ENCODE measurements at regions not wholly inside any gene's neighbourhood (a gene's known extent, or its start where the extent isn't known, plus 50 kb on each side); places are given as distances from the start of the nearest gene placed in this dataset.

DNA sequence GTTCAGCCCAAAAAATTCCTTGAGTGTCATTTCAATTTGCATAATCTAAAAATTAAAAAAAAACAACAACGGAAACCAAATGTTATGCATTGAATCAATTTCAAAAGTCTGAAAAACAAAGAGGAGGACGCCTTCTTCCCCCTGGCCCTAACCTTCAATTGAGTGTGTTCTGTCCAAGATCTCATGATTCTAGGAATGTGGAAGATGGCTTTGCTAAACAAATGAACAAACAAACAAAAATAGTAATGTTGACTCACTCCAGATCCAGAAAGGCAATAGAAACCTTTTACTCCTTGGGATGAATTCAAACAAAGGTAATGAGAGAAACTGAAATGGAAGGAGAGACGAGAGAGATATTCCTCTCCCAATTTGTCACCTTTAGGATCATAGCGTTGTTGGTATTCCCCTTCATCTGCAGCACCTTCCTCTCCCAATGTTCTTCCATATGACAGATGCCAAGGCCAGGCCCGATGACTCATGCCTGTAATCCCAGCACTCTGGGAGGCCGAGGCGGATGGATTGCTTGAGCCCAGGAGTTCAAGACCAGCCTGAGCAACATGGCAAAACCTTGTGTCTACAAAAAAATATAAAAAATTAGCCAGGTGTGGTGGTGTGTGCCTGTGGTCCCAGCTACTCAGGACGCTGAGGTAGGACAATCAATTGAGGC, 109.2 kb upstream of the ADGRF1 start:
- DNase-seq (ENCODE audit: low spot score), result no peak

DNA sequence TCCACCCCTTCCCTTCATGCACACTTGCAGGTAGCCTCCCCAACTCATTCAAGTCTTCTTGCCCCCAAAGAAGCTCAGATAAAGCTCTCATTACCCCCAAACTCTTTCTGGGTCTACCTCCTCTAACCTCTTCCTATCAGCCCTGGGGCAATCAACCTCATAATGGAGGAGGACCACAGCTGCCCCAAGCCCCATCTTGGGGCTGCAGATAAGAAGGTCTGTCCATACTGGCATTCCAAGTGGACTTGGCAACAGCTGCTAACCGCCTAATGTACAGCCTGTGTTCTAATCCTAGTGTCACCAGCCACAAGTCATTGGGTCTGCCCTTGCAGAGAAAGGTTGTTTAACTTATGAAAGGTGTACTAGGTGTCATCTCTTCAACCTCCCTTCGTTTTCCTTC, 107.4 kb upstream of the ADGRF1 start:
- no peak for DNase-seq (ENCODE audit: low spot score)

DNA sequence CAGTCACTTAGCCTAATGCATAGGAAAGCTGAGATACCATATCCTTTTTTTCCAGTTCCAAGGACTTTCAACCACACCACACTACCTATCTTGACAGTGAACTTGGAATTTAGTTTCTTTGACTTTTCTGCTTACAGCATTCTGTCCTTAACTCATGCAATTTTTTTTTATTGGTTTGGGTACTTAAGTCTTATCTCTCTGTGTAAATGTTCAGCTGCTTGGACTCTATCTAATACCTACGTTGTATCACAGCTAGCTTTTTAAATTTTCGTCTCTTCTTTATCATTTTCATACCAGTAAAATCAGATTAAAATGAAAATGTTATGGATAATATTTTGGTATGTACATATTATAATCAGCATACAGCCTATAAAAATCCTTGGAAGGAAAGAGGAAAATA, 106.9 kb upstream of the ADGRF1 start:
- no peak for DNase-seq (ENCODE audit: low spot score)

DNA sequence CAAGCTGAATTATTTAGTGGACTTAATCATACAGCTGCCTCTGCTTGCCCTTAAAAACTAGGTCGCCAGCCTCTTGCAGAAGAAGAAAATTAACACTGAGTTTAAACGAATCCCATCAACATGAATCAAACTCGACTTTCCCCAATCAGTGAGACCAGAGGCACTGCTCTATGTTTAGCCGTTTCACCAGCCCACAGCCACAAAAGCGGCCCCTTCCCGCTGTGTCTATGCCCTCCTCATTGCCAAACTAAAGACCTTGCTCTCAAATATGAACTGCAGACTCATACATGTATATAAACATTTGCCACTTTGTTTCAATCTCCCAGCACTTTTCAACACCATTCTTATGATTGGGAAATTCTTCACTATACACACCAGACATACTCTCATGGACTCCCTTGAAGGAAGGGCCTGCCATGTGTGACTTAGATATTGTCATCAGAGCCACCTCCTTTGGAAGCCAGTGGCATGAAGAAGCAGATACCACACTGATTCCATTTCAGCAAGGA, 105.8 kb upstream of the ADGRF1 start:
- DNase-seq (ENCODE audit: low spot score), result no peak

DNA sequence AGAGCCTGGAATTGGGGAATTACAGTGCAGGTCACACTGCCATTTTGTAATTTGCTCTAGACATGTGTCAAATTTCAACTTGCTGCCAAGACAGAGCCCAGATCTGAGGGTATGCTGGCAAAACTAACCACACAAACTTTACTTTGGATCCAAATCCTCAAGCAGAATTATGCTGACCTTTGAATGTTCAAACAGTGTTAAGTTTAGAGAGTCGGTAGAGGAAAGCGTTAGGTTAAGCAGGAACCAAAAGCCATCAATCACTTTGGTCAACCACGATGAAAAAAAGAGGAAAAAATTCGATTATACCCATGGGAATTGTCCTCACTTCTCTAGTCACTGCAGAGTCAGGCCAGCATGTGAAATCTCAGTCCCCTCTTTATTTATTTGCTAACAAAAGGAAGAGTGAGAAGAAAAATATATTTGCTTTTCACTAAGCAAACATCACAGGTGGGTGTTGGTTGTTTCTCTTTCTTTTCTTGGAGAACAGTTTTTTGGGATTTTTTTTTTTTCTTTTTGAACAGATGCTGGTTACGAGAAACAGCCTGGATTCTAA, 105.1 kb upstream of the ADGRF1 start:
- no peak for DNase-seq (ENCODE audit: low spot score)

DNA sequence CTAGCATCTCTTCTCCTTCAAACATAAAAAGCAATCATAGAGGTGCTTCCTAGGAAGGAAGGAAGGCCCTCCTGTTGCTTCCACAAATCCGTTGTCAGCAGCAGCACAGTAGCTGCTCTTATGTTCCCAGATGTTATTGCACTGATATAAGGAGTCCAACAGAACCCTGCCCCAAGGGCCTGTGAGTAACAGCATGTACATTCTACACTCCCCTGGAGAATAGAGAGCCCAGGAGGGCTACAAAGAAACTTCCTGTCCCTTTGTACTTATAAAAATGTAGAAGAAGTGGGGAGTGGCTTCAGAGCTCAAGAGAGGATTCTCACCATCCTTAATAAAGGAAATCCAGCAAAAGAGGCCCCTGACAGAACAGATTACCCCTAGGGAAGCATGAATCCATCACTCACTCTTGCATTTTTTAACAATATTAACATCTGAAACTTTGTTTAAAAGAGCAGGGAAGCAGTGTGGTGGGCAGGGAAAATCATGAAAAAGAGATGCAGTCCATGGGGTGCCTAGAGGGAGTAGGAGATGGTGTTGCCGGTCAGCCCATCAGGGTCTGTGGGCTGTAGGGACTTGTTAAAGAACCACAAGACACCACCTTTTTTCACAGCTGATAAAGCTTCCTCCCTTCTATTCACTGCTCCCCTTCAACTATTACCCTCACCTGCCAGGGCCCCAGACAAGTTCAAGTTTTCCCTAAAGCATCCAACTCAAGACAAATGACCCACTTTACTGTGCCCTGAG, 104.5 kb upstream of the ADGRF1 start:
- no peak for DNase-seq (ENCODE audit: low spot score)

DNA sequence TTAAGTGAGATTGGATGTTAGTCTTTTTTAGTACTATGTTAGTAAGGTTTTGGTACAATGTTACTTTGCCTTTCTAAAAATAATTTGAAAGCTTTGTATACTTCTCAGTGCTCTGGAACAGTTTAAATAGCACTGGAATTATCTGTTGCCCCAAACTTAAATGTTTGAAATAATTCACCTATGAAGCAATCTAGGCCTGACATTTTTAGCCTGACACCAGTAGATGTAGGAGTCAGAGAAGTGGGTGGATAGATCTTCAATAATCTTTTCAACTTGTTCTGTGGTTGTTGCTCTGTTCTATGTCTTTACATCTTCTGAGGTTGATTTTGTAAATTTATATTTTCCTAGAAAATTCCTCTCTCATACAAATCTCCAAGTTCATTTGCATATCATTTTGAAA, 103.1 kb upstream of the ADGRF1 start:
- DNase-seq (ENCODE audit: low spot score), result peak; percentile 38

DNA sequence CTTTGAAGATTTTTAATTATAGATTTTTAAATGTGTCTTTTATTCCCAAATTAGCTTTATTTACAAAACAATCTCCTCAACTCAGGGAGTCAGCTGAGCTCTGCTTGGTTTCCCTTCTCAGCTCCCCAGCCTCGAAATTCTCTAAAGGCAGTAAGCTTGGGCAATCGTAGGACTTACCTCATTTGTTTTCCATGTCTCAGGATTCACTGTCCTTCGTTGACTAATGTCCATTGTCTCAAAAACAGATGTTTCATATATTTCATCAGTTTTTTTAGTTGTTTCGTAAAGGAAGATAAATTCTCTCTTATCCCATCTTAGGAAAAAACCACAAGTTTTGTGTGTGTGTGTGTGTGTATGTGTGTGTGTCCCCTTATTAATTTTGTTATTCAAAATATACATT, 102.2 kb upstream of the ADGRF1 start:
- no peak for DNase-seq (ENCODE audit: low spot score)

DNA sequence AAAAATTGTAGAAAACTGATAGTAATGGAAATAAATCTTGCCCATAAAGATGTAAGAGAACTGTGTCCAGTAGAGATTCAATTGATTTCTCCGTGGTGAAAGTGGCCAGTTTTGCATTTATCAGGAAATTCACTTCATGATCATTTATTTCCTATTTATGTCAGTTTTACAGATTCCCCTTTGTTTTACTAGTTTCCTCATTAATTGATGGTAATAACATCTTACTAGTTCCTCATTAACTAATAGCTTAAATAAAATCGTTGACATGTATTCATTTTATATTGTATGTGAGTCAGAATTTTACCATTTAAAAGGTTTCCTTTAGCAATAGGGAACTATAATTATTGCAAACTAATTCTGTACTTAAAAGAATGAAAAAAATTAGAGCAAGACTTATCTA, 99.8 kb upstream of the ADGRF1 start:
- no peak for DNase-seq (ENCODE audit: low spot score)

DNA sequence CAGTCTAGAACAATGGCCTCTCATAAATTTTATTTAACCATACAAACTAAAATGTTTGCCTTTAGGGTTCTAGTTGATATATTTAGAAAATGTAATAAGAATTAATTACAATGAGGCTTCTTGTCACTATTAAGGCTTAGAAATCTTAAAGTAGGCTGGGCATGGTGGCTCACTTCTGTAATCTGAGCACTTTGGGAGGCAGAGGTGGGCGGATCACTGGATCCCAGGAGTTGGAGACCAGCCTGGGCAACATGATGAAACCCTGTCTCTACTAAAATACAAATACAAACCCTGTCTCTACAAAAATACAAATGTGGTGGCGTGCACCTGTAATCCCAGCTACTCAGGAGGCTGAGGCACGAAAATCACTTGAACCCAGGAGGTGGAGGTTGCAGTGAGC, 99.0 kb upstream of the ADGRF1 start:
- DNase-seq (ENCODE audit: low spot score), result no peak

DNA sequence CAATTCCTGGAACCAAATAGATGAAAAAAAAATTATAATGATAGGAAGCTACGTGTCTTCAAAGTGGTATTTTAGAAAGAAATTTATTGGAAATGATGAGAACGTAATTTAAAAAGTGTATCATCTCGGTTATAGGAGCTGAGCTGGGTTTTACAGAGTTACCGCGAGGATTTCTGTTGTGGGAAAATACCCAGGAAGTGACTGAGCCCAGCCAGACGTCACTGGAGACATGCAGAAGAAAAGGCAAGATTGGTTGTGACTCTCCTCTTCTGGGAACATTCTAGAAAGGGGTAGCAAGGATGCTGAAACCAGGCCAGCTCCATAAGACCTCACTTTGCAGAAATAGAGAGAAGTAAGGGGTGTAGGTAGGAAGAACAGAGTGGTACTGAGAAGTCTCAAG, 95.9 kb upstream of the ADGRF1 start:
- DNase-seq (ENCODE audit: low spot score), result no peak

DNA sequence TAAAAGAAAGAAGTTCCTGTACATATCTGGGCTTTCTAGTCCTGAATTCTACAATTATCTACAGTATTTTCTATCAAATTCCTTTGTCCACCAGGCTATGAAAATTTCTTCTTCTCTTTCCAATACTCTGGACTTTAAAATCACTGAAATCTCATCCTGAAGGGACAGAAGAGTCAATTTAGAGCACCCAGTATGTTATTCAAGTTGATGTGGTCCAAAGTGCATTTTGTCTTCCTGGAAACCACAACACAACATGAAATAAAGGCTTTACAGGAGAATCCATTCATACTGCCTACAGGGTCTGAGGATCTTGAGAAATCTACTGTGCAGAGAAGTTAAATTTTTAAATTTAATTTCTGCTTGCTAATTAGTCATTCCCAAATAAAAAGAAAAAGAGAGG, 94.9 kb upstream of the ADGRF1 start:
- DNase-seq (ENCODE audit: low spot score), result no peak

DNA sequence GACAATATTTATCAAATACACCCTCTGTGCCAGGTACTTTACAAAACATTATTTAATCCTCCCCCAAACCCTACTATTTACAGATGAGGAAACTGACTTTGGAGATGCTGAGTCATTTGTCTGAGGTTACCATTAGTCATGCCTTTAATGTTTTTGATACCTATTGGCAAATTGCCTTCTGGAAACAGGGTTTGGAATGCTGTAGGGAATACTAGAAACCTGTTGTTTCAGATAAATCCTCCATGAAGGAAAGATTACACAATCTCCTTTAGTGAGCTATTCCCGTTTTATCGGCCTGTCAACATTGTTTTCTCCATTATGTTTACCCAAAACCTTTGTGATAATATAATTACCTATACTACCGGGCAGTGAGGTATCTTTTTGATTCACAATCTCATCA, 93.6 kb upstream of the ADGRF1 start:
- no peak for DNase-seq (ENCODE audit: low spot score)

DNA sequence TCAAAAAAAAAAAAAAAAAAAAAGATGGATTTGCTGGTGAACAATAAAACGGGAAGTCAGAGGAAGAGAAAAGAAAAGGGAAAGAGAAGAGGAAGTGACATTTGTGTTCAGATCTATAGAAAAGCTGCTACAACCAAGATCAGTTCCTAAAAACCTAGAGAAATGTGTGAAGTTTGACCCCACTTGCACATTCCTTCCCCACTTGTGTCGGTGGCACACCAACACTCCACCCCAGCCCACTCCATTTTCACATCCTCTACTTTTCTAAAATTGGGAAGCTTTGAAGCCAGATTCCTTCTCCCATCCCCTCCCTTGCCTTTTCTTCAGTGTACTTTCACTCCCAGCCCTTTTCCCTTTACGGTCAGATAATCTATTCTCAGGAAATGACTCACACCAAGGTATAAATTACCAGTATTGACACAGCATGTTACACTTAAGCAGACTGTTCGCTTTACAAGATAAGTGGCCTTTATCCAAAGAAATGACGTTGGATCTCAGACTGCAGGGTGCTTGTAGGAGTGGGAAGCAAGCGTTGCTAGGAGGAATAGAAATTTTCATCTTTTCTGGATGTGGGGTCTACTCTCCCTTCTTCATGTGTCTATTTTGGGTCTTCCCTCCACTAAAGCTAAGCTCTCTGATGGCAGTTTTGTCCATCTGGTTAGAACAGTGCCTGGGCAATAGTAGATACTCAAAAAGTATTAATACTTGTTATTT, 92.5 kb upstream of the ADGRF1 start:
- DNase-seq (ENCODE audit: low spot score), result no peak

DNA sequence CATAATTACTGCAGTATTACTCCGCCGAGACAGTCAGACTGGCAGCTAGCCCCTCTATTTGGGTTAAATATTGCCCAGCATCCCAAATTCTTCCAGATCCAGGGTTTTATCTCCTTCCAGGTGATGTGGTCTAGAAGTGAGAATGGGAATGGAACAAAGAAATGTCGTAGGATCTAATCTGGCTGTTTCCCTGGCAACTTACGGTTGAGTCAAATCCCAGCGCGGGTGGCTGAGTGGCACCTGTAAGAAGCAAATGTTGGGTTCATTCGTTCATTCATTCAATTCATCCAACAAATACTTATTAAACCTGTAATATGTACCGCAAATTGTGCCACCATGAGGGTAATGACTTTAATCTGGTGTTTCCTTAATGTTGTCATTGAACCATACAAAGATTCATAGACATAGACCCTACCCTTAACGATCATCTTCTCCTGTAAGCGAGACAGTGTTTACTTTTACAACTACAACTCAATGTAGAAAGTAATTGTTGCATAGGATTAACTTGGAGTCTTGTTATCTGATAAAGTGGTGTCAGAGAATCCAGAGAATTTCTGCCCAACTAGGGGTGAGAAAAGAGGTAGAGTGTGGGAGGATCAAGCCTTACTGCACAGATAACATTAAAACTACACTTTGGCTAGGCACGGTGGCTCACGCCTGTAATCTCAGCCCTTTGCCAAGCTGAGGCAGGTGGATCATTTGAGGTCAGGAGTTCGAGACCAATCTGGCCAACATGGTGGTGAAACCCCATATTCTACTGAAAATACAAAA, 91.3 kb upstream of the ADGRF1 start:
- DNase-seq (ENCODE audit: low spot score), result no peak

DNA sequence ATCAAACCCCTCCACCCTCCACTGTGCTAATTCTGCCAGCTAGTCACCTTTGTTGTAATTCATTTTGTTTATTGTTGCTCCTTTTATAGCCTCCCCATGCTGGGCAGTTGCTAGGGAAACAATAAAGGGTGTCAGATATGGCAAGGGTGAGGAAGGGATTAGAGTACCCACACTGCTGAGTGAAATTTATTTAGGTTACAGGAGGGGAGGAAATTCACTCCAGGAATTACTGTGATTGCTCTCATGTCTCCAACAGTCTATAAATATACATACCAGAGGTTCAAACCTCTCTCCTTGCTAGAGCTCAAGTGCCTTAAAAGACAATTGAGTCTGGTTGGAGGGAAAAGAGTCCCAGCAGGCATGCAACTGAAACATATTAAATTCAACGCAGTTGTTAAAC, 90.6 kb upstream of the ADGRF1 start:
- no peak for DNase-seq (ENCODE audit: low spot score)

DNA sequence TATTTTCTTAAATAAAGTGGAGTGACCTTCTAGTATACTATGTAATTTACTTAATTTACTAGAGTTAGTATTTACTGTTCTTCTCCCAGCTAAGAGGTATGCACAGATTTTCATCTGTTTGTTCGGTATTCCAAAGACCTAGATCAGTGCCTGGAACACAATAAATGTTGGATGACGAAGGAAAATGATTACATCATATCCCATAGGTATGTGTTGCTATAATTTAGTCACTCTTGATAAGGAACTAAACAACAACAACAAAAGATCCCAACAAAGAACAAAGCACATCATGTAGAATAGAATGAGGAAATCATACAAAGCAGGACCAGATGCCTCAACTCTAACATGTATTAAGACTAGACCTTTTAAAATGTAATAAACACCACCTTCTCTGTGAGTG, 89.6 kb upstream of the ADGRF1 start:
- no peak for DNase-seq (ENCODE audit: low spot score)

DNA sequence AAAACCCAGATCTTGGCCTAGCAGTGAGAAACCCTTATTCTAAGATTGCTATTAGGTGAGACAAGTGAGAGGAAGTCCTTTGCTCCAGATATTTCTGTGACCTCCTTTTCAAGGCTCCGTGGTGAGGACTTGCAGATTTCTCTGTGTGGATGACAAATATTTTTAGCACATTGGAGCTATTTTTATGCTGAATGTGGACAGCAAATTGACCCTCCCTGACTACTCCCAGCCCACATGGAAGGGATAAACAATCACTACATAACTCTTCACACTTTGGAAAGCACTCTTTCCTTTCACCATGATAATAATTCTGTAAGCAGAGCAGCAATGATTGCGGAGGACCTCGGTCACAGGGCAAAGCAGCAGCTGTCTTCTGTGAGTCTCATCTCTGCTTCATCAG, 88.0 kb upstream of the ADGRF1 start:
- no peak for DNase-seq (ENCODE audit: low spot score)

DNA sequence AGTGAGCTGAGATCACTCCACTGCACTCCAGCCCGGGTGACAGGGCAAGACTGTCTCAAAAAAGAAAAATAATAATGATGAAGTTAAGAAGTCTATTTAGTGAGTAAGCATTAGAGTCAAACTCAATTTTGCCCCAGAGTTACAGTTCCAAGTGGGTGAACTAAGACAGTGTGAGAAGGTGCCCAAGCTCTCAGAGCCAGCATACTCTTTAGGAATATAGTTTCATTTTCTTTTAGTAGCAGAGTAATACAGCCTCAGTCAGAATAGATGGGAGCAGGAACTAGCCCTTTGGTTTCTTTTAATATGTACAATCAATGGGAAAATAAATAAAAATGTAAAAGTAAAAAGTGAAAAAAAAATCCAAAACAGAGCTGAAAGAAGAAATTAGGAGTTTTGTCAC, 87.0 kb upstream of the ADGRF1 start:
- no peak for DNase-seq (ENCODE audit: low spot score)

DNA sequence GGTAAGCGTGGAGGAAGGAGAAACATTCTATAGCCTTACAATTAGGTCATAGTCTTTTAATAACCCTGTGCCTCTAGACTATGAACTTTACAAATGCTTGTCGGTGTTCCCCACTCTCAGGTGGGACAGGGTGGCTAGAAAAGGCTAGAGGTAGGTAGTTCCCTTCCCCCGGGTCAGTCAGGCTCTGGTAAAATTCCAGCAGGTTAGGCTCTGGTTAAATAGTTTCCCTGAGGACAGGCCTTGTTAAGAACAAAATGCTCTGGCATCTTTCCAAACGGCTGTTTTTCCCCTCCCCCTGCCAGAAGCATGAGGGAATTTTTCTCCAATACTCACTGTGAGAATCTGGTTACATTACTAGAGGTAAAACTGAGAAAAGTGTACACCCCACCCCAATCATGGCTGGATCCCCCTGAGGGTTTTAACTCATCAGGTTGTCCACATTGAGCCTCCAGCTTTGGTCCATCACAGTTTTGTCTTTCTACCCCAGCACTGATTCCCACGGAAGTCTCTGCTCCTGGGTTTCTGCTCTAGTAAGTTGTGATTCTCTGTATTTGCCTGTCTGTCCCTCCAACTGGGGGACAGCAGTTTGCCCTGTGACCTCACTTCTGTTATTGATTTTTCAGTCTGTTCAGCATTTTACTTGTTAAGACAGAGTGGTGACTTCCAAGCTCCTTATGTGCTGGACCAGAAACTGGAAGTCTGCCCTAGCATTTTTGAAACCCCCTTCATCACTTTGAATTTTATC, 84.7 kb upstream of the ADGRF1 start:
- no peak for DNase-seq (ENCODE audit: low spot score)

DNA sequence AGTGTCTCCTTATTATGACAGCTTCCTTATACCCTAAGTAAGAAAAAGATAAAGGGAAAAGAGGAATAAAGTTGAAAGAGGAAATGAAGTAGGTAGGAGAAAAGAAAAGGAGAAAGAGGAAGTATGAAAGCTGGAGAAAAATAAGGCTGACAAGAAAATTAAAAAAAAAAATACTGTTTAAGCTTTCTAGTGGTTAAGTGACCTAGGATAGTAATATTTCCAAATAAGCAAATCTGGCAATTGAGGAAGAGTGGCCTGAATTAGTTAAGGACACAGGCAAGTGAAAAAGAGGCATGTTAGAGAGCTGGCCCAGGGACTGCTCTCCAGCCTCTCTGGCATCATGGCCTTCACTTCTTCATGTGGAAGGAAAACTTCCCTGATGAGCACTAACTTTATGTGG, 76.5 kb upstream of the ADGRF1 start:
- no peak for DNase-seq (ENCODE audit: low spot score)
